GF-D8 (cell line): ENCODE measurements at regions not wholly inside any gene's neighbourhood (a gene's known extent, or its start where the extent isn't known, plus 50 kb on each side); places are given as distances from the start of the nearest gene placed in this dataset.

Source experiments
- DNase-seq: peaks from one replicate; lab custom pipeline; 2025; lab: John Stamatoyannopoulos, UW

GRCh38 chr3:153072856-153073255, 89.2 kb upstream of the RAP2B start:
- no peak for DNase-seq

- DNase-seq, result no peak
Measured at GRCh38 chr3:153073636-153074035, 88.4 kb upstream of the RAP2B start.

- no peak for DNase-seq
Measured at GRCh38 chr3:153078826-153079225, 83.2 kb upstream of the RAP2B start.

GRCh38 chr3:153079386-153079785, 82.6 kb upstream of the RAP2B start:
- no peak for DNase-seq

GRCh38 chr3:153080778-153081240, 81.2 kb upstream of the RAP2B start:
- no peak for DNase-seq

- DNase-seq, result no peak
Measured at GRCh38 chr3:153084431-153084830, 77.6 kb upstream of the RAP2B start.

GRCh38 chr3:153087595-153088566, 74.1 kb upstream of the RAP2B start:
- no peak for DNase-seq

- no peak for DNase-seq
Measured at GRCh38 chr3:153089620-153090019, 72.4 kb upstream of the RAP2B start.

- no peak for DNase-seq
Measured at GRCh38 chr3:153090973-153091372, 71.1 kb upstream of the RAP2B start.

GRCh38 chr3:153093629-153094028, 68.4 kb upstream of the RAP2B start:
- DNase-seq, result no peak

- no peak for DNase-seq
Measured at GRCh38 chr3:153094386-153094785, 67.6 kb upstream of the RAP2B start.

- no peak for DNase-seq
Measured at GRCh38 chr3:153095441-153095840, 66.6 kb upstream of the RAP2B start.

- no peak for DNase-seq
Measured at GRCh38 chr3:153096731-153097131, 65.3 kb upstream of the RAP2B start.

GRCh38 chr3:153097213-153097612, 64.8 kb upstream of the RAP2B start:
- DNase-seq, result no peak

GRCh38 chr3:153099131-153099530, 62.9 kb upstream of the RAP2B start:
- no peak for DNase-seq

GRCh38 chr3:153103406-153103945, 58.5 kb upstream of the RAP2B start:
- DNase-seq, result no peak

GRCh38 chr3:153110041-153110440, 52.0 kb upstream of the RAP2B start:
- DNase-seq, result no peak

- no peak for DNase-seq
Measured at GRCh38 chr3:153111016-153111415, 51.0 kb upstream of the RAP2B start.
